Loucy (cell line): ENCODE measurements at regions not wholly inside any gene's neighbourhood (a gene's known extent, or its start where the extent isn't known, plus 50 kb on each side); places are given as distances from the start of the nearest gene placed in this dataset.

Experiments used
- H2AFZ ChIP-seq: fragments of 200-600 bp; sonication (generic); 2 replicates; pipeline ENCODE4 v1.6.0; 2016; ENCODE audit warnings: antibody characterized with exemption, mild to moderate bottlenecking, low read length, moderate library complexity
- H3F3A ChIP-seq: fragments of 200-600 bp; 2 replicates; pipeline ENCODE4 v1.6.0; 2016; ENCODE audit warnings: antibody characterized with exemption, low read depth, mild to moderate bottlenecking
- H3K27me3 ChIP-seq: fragments of 200-600 bp; sonication (generic); 2 replicates; pipeline ENCODE4 v1.6.1; 2014; ENCODE audit warnings: low read length, mild to moderate bottlenecking; ENCODE audit not compliant: insufficient read depth, poor library complexity, severe bottlenecking
- H3K36me3 ChIP-seq: fragments of 200-600 bp; sonication (generic); 2 replicates; pipeline ENCODE4 v1.6.1; 2016; ENCODE audit warnings: low read length; ENCODE audit not compliant: insufficient read depth
- H3K4me1 ChIP-seq: fragments of 200-600 bp; sonication (generic); 2 replicates; pipeline ENCODE4 v1.5.1; 2014; ENCODE audit warnings: low read length, mild to moderate bottlenecking; ENCODE audit not compliant: insufficient read depth, poor library complexity, severe bottlenecking
- H3K4me2 ChIP-seq: fragments of 200-600 bp; sonication (generic); 2 replicates; pipeline ENCODE4 v1.6.0; 2014; ENCODE audit warnings: antibody characterized with exemption, low read length, low read depth, mild to moderate bottlenecking; ENCODE audit not compliant: poor library complexity, severe bottlenecking
- H3K4me3 ChIP-seq: fragments of 200-600 bp; sonication (generic); 2 replicates; pipeline ENCODE4 v1.5.1; 2014; ENCODE audit warnings: low read length, mild to moderate bottlenecking, mixed read lengths; ENCODE audit not compliant: poor library complexity, severe bottlenecking
- H3K79me2 ChIP-seq: fragments of 200-600 bp; sonication (generic); 2 replicates; pipeline ENCODE4 v1.6.1; 2014; ENCODE audit warnings: low read length; ENCODE audit not compliant: insufficient read depth
- H3K9ac ChIP-seq: fragments of 200-600 bp; sonication (generic); 2 replicates; pipeline ENCODE4 v1.6.0; 2014; ENCODE audit warnings: mild to moderate bottlenecking, low read depth, low read length, moderate library complexity; ENCODE audit not compliant: poor library complexity, severe bottlenecking
- H3K9me2 ChIP-seq: fragments of 200-600 bp; sonication (generic); replicated peaks from 2 replicates; pipeline ENCODE4 v1.6.1; 2016; ENCODE audit warnings: low read depth, low read length, mixed read lengths
- H3K9me3 ChIP-seq: fragments of 200-600 bp; sonication (generic); 2 replicates; pipeline ENCODE4 v1.6.1; 2014; ENCODE audit warnings: mild to moderate bottlenecking, antibody characterized with exemption, low read length, low read depth; ENCODE audit not compliant: insufficient read depth
- H4K20me1 ChIP-seq: fragments of 200-600 bp; sonication (generic); 2 replicates; pipeline ENCODE4 v1.6.0; 2014; ENCODE audit warnings: antibody characterized with exemption, low read length, mild to moderate bottlenecking; ENCODE audit not compliant: insufficient read depth, poor library complexity, severe bottlenecking
- EZH2phosphoT487 ChIP-seq: fragments of 200-600 bp; IDR thresholded peaks from 2 replicates; pipeline ENCODE4 v1.6.1; 2018; ENCODE audit warnings: antibody characterized with exemption, mild to moderate bottlenecking, moderate library complexity, borderline replicate concordance
- TF ChIP-seq, protein P1 (sequence below): fragments of 200-600 bp; sonication (generic); conservative IDR thresholded peaks from 2 replicates; pipeline ENCODE4 v1.5.1; 2014; ENCODE audit warnings: mild to moderate bottlenecking, antibody characterized with exemption, low read length

- Histone ChIP-seq H3F3A (no peaks in the 10 kb centered on the region), H3K9ac (no peak overlapping the region), H3K79me2 (no peaks in the 10 kb centered on the region), H3K9me2 (no peaks in the 10 kb centered on the region), H4K20me1 (no peaks in the 10 kb centered on the region), H3K36me3 (no peaks in the 10 kb centered on the region), H3K4me1 (no peaks in the 10 kb centered on the region), H3K4me2 (no peak overlapping the region), H3K27me3 (no peaks in the 10 kb centered on the region), H3K4me3 (no peak overlapping the region), H2AFZ (no peak overlapping the region), H3K9me3 (no peaks in the 10 kb centered on the region)
- no peak for TF ChIP-seq EZH2phosphoT487
- TF ChIP-seq, protein P1, sequence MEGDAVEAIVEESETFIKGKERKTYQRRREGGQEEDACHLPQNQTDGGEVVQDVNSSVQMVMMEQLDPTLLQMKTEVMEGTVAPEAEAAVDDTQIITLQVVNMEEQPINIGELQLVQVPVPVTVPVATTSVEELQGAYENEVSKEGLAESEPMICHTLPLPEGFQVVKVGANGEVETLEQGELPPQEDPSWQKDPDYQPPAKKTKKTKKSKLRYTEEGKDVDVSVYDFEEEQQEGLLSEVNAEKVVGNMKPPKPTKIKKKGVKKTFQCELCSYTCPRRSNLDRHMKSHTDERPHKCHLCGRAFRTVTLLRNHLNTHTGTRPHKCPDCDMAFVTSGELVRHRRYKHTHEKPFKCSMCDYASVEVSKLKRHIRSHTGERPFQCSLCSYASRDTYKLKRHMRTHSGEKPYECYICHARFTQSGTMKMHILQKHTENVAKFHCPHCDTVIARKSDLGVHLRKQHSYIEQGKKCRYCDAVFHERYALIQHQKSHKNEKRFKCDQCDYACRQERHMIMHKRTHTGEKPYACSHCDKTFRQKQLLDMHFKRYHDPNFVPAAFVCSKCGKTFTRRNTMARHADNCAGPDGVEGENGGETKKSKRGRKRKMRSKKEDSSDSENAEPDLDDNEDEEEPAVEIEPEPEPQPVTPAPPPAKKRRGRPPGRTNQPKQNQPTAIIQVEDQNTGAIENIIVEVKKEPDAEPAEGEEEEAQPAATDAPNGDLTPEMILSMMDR: no peak
Measured at GRCh38 chr12:91722072-91722471, 423.6 kb downstream of the BTG1 start.

GRCh38 chr12:91721023-91721422, 424.6 kb downstream of the BTG1 start:
- Histone ChIP-seq H2AFZ (no peak overlapping the region), H3K9me3 (no peaks in the 10 kb centered on the region), H4K20me1 (no peaks in the 10 kb centered on the region), H3K27me3 (no peaks in the 10 kb centered on the region), H3K79me2 (no peaks in the 10 kb centered on the region), H3F3A (no peaks in the 10 kb centered on the region), H3K9ac (no peak overlapping the region), H3K4me1 (no peaks in the 10 kb centered on the region), H3K9me2 (no peaks in the 10 kb centered on the region), H3K4me3 (no peak overlapping the region), H3K4me2 (no peak overlapping the region), H3K36me3 (no peaks in the 10 kb centered on the region)
- TF ChIP-seq, protein P1: no peak
- TF ChIP-seq EZH2phosphoT487: no peak

GRCh38 chr12:91718326-91718725, 427.3 kb downstream of the BTG1 start:
- Histone ChIP-seq H3K27me3 (no peaks in the 10 kb centered on the region), H3F3A (no peaks in the 10 kb centered on the region), H3K4me1 (no peaks in the 10 kb centered on the region), H4K20me1 (no peaks in the 10 kb centered on the region), H3K4me2 (no peak overlapping the region), H3K4me3 (no peak overlapping the region), H3K9me3 (no peaks in the 10 kb centered on the region), H3K9ac (no peak overlapping the region), H3K36me3 (no peaks in the 10 kb centered on the region), H3K9me2 (no peaks in the 10 kb centered on the region), H3K79me2 (no peaks in the 10 kb centered on the region), H2AFZ (no peak overlapping the region)
- TF ChIP-seq, protein P1: no peak
- TF ChIP-seq EZH2phosphoT487: no peak
